Retina (tissue), 1 donor: ENCODE measurements at regions not wholly inside any gene's neighbourhood (a gene's known extent, or its start where the extent isn't known, plus 50 kb on each side); places are given as distances from the start of the nearest gene placed in this dataset.
A peak's percentile ranks its signal among the peaks of the same experiment; 100 is the strongest.

Experiments
- DNase-seq: peaks from one replicate; pipeline ENCODE4 v3.0.0-alpha.2; 2016

DNA sequence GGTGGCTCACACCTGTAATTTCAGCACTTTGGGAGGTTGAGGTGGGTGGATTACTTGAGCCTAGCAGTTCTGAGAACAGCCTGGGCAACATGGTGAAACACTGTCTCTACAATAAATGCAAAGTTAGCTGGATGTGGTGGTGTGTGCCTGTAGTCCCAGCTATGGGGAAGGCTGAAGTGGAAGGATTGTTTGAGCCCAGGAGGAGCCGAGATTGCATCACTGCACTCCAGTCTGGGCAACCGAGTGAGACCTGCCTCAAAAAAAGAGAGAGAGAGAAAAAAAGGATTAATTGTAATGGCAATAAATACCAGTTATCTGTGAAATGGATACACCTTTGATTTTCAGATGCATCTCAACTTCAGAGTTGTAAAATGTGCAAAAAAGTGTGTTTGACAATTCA lies 58.8 kb downstream of the SPRY1 start:
- no peak for DNase-seq

DNA sequence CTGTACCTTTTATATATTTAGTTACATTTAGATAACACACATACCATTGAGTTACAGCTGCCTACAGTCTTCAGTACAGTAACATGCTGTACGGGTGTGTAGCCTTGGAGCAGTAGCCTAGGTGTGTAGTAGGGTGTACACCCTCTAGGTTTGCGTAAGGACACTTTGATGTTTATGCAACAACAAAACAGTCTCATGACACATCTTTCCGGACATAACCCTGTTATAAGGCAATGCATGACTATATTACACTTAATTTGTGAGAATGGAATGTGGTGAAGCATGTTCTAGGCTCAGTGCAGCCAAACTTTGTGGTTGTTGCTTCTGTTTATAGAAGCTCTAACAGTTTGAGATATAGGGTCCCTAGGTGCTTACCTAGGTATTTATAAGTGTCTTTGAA lies 65.4 kb downstream of the SPRY1 start:
- no peak for DNase-seq

DNA sequence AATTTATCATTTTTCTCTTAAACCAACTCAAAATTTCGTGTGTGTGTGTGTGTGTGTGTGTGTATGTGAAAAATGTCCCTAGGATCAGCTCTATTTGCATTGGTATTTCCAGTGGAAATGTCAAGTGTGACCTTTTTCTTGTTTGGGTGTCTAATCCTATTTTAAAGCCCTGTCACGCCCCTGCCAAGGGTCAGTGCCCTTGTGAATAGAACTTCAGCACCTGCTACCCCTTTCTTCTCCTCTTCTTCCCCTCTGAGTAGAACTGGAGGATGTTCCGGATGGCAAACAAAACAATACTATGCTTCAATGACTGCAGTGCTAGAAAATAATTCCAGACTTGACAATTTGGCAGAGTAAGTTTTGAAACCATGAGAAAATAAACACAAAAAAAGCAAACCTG lies 67.3 kb downstream of the SPRY1 start:
- no peak for DNase-seq

DNA sequence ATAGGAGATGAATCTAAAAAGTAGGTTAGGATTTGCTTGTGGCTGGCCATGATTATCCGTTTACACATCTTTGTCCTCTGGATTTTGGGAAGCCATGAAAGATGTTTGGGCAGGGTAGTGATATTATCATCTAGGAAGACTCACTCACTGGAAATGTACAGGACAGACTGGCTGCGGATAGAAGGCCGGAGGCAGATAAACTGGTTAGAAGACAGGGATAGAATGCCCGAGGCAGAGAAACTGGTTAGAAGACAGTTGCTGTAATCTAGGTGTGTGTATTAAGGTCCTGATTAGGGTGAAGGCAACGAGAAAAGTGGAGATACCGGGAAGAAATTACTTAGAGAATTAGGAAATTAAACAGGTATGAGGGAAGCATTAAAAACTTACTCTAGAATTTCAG lies 68.8 kb downstream of the SPRY1 start:
- DNase-seq: no peak

DNA sequence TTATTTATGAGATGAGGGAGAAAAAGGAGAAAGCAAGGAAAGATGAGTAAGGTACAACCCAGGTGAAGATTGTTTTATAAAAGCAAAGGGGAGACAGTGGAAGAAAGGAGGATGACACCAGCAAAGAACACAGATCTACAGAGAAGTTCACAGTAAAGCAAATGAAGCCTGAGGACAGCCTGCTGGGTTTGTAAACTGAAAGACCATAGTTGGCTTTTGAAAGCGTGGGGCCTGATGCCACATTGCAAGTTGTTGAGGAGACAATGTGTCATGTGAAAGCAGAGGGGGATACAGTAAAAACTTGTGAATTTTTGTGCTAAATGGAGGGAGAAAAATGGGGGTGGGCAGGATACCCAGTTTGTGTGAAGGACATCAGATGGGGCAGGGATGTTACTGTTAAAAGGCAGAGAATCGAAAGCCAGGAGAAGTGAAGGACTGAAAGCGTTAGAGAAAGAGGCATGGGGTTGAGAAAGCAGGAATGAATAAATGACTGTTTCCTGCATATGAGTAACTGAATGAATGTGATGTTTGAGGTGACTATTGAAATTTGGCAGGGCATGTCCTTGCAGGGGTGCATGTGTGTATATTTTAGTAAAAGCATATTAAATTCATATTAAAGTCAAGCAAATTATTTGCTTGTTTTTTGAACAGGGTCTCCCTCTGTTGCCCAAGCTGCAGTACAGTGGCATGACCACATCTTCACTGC lies 69.6 kb downstream of the SPRY1 start:
- DNase-seq: no peak

DNA sequence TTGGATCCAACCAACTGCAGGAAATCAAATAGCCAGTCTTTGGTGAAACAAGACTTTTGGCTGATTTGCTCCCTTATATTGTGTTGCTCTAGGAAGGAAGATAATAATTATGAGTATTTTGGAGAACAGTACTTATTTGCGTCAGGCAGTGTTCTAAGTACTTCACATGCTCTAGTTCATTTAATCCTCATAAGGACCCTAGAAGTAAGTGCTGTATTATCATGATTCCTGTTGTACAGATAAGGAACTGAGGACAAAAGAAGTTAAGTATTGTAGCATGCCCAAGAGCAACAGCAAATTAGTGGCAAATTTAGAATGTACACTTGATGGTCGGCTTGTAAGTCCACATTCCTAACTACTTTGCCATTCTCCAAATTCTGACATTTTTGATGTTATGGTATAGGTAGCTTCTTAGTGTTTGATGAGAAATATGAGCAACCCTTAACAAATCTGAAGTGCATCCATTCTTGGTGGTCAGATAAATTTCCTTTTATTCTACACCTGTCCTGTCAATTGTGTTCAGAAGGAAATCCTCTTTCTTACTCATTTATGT lies 72.0 kb downstream of the SPRY1 start:
- DNase-seq: no peak

DNA sequence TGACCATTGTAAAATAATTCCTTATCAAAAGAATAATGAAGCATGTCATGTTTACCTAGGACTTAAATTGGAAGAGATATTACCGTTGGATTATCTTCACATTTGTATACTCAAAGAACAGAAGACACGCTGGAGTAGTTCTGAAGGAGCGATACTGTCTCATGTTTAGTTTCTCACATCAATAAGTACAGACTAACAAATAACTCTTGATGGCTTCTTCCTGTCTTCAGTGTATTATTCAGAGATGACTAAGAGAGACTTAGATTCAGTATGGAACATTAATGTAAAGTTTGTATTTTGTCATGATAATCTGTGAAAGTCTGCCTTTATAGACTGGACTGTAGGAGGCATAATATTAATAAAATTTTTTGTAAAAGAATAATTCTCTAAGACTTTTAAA lies 72.7 kb downstream of the SPRY1 start:
- DNase-seq: no peak

DNA sequence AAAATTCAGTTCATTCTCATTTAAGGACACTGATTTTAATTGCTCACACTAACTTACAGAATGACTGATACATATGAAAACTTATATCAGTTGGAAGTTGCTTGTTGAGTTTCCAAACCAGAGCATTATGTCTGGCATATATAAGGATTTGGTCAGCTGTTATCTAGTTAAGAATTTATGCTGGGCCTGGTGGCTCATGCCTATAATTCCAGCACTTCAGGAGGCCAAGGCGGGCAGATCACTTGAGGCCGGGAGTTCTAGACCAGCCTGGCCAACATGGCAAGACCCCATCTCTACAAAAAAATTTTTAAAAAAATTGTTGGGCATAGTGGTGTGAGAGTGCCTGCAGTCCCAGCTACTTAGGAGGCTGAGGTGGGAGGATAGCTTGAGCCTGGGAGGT lies 73.1 kb downstream of the SPRY1 start:
- no peak for DNase-seq

DNA sequence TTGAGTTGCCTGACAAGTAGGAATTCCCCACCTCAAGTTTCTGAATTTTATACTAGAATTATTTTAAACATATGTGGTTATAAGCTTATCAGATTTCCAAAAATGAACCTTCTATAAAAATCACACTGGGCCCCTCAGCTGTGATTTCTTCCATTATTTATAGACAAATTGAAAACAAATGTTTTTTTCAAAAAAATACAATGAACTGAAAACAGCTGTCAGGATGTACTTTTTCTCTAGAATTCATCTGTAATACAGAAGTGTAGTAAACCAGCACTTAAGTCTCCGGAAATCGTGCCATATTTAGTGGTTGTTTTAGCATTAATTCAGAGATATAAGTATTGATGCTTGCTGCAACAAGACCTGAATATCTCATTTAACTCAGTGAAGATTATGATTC lies 74.0 kb downstream of the SPRY1 start:
- DNase-seq: no peak

DNA sequence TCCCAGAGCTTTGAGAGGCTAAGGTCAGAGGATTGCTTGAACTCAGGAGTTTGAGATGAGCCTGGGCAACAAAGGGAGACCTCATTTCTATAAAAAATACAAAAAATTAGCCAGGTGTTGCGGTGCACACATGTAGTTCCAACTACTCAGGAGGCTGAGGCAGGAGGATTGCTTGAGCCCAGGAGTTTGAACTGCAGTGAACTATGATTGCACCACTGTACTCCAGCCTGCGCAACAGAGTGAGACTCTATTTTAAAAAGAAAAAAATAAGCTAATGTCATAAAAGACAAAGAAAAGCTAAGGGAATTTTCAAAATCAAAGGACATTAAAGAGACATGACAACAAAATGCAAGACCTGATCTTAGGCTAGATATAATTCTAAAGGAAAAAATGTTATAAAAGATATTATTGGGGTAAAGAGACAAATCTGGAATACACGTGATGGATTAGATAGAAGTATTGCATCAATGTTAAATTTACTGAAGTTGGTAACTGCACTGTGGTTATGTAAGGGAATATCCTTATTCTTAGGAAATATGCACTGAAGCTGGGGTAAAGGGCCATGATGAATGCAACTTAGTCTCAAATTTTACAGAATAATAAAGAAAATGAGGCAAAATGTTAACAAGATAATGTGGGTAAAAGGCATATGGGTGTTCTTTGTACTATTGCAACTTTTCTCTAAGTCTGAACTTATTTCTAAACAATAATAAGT lies 75.2 kb downstream of the SPRY1 start:
- no peak for DNase-seq

DNA sequence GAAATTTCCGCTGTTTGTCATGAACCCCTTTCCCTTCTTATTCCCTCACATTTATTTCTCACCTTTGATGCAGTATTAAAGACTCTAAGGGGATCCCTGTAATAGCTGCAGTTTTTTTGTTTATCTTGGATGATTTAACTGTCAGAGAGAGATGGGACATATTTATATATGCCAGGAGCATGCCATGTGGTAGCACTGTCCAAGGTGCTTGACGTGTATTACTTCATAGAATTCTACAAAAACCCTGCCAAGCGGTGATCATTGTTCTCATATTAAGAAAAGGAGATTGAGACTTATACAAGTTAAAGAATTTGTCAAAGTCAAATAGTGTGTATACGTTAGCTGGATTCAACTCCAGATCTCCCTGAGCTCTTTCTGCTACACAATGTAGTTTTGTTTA lies 78.2 kb downstream of the SPRY1 start:
- no peak for DNase-seq

DNA sequence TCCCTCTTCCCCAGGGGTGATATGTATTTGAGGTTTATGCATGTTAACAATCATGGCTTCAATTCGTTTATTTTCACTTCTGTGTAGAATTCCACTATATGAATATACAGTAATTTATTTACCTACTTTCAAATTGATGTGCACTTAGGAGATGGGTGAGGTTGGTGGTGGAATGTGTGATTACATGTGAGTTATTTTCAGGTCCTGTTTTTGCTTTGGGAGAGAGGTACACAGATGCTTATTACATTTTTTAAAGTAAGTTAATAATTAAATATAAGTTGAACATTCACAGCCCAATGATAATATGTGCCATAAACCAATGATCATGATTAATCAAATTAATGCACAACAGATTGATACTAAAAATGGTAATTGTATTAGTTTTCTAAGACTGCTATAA lies 79.5 kb downstream of the SPRY1 start:
- no peak for DNase-seq

DNA sequence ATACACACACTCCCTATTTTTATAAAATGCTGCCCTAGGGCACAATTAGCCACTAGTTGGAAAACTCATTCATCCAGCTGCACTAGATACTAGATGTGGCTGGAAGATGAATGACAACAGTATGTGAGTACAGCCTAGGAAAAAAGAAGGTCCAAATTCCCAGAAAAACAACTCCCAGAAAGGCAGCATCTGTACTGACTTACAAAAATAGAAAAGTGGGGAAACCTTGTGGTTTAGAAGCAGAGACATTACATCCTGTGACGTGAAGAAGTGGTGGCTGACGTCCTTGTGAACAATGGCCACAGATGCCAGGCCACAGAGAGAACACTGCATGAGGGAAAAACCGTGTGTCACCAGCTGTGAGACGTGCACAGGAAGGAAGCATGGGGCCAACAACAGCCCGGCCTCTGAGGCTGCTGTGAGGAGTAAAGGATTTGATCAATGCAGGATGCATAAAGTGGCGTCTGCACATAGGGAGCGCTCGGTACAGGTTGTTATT lies 81.2 kb downstream of the SPRY1 start:
- peak; percentile 49 for DNase-seq

DNA sequence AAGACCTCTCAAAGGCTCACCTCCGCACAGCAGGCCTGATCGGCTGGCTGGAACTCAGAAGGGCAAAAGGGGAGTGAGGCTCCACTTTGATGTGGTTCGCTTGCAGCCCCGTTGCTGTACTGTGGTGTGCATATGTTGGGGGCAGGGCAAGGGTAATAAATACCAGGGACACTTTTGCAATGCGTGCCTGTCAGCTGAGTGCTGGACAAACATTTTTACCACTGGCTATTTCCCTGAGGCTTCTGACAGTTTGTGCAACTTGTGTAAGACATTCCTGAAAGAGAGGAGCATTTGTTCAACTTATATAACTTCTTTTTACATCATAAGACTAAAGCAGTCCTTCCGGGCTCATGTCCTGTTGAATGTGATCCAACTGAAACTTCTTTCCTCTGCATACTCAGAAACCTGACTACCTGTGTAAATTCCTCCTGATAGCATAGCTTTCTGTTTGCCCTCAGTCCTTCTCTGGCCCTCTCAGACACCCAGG lies 82.3 kb downstream of the SPRY1 start:
- DNase-seq: no peak

DNA sequence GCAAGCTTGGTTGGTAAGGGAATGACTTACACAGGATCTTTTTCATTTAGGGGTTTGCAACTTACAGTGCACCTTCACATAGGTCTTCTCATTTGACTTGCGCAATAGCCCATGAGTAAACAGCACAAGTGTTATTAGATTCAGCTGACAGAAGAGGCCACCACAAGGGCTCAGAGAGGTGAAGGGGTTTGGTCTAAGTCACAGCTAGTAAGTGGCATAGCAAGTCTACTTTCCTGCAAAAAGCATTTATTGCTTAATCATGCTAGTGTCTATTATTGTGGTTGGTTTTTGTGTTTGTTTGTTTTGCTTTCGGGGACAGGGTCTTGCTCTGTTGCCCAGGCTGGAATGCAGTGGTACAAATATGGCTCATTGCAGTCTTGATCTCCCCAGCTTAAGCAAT lies 83.3 kb downstream of the SPRY1 start:
- no peak for DNase-seq

DNA sequence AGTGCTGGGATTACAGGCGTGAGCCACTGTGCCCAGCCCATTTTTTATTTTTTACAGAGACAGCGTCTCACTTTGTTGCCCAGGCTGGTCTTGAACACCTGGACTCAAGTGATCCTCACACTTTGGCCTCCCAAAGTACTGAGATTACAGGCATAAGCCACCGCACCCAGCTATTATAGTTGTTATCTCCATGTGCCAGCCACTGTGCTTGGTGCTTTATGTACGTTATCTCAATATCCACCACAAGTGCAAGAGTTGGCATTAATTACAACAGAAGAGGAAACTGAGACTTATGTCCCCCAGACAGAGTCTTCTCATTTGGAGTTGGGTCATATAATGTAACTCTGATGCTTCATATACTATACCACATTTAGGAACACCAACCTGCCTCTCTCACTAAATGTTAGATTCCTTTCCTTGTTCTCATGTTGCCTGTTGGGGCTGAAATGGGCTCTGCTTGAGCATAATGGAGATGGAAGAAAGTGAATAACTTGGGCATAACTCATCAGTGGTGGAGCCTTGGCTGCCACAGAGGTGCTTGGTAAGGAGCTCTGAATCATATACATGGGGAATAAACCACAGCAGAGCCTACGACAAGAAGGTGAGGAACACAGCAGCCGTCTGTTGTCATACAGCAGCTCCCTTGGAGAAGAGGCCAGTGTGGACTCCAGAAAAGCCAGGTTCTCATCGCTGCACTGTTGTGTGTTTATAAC lies 84.3 kb downstream of the SPRY1 start:
- no peak for DNase-seq

DNA sequence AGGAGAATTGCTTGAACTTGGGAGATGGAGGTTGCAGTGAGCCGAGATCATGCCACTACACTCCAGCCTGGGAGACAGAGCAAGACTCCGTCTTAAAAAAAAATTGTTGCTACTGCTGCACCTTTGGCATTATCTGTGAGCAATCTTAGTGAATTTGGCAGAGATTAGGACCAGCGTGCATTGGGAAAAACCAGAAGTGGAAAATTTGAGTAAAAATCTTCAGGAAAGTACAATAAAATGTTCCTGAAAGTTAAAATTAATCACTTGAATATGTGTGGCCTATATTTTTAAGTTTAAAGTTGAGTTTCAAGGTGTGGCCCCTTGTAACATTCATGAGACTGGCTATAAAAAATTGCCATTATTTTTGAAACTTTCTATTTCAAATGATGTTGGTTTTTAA lies 85.1 kb downstream of the SPRY1 start:
- no peak for DNase-seq

DNA sequence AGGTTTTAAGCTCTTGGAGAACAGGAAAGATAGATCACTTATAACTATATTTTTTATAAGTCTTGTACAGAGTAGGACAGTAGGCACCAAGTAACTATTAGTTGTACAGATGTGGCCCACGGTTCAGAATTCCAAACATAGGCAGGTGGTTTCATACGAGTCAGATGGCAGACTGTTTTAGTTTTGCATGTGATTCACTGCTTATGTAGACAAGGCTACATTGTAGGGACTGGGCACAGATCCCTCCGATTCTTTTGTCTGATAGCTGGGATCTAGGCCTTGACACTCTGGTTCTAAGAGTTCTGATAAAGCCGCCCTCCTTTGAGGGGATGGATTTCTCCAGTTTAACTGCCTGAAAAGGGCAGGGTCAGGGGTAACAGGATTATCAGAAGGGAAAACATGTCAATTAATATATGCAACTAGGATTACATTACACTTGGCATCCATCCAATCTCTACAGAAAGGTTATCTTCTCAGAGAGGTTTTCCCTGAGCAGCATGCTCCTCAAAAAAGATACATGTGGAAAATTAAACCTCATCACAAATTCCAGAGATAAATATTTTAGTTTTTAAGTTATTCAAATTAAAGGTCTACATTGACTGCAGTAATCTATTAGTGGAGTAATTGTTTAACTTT lies 87.8 kb downstream of the SPRY1 start:
- DNase-seq: no peak

DNA sequence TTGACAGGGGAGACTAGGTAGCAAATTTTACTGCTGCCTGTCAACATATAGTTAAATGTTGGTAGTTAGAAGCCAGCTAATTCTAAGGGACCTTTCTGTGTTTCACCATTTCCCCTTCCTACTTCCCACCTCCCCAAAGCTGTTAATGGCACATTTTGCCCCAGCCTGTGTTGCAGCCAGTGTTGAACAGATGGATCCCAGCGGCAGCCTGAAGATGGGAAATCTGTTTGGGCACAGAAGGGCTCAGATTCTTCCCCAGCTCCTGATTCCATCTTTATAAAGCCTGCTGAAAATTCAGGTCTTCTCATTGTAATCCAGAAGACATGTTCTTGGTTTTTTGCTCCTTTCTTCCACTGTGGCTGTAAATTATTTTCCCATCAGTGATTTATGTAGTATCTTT lies 89.0 kb downstream of the SPRY1 start:
- DNase-seq: no peak

DNA sequence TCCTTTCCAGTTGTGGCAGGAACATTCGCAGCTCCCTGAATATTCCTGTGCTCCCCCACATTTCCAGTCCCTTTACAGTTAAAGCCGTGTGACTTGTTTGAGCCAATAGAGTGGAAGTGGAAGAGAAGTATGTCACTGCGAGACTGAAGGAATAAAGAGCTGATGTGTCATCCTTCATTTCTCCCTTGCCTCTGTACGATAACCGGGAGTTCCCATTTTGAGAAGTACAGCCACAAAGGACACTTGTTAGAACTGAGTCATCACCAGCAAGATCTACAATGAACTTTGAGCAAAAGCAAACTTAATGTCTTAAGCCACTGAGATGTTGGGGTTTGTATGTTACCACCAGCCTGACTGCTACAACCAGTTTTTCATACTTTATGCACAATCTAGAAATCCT lies 92.3 kb downstream of the SPRY1 start:
- DNase-seq: no peak

DNA sequence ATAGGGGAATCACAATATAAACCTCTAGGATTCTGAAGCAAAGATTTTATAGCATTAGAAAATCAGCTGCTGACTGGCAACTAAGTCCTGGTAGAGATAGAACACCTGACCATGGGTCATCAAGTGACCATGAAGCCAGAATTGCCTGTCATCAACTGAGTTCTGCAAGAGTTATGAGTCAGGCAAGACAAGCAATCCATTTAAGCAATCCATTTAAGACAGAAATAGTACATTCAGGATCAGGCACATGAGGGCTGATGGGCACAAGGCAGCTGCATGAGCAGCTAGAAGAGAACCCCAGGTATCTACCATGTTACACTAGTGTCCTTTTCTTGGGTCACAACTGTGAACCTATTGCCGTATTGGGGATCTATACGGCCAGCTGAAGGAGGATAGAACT lies 98.9 kb downstream of the SPRY1 start:
- DNase-seq: no peak

DNA sequence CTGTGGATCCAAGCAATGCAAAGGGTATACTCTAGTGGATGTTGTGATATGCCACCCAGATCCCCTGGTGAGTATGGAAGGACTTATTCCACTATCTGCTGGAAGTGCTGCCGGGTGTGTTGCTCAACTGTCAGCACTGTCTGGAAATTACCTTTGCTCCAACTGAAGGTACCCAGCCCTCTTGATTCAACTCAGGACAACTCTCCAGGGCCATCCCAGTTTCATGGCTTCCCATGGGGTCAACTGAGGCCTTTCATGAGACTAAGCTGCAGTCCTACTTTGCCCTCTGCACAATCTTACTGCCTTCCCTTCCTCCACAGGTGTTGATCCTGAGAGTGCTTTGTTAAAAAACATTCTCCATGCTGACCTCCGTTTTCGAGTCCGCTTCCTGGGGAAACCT lies 99.8 kb downstream of the SPRY1 start:
- no peak for DNase-seq

DNA sequence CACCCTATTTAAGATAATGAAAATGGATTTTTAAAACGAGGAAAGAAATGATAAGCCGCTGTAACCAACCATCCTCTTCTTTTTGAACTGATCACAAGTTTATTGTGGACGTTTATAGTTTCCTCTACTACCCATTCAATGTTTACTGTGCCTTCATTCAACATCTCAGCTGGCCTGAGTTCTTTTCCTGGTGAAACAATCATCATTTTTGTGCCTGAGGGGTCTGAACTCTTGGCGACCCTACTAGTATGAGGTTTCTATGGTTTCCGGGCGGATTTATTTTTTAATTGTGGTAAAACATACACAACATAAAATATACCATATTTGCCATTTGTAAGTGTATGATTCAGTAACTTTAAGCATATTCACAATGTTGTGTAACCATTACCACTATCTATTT lies 100.7 kb downstream of the SPRY1 start:
- no peak for DNase-seq
